ENCODE measurements at regions not wholly inside any gene's neighbourhood (a gene's known extent, or its start where the extent isn't known, plus 50 kb on each side); places are given as distances from the start of the nearest gene placed in this dataset.

DNA sequence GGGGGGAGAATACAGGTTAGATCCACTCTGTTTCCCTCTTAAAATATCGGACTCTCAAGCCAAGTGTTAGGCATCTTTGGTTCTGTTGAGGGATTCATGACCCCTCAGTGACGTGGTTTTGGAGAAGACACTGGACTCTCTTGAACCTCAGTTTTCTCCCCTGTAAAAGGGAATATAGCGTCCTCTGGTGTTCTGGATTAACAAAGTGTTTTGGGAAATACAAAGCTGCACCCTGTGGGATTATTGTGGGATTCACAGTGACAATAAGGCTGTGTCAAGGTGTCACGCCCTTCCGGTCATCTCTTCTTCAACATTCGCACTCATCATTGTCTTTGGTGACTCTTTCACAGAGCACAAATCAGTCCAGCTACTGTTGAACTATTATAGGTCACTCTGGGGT lies 139.0 kb downstream of the IRX1 start:
- FAIRE-seq: no peak
- no peak for DNase-seq (ENCODE audit: insufficient read length, low spot score)

DNA sequence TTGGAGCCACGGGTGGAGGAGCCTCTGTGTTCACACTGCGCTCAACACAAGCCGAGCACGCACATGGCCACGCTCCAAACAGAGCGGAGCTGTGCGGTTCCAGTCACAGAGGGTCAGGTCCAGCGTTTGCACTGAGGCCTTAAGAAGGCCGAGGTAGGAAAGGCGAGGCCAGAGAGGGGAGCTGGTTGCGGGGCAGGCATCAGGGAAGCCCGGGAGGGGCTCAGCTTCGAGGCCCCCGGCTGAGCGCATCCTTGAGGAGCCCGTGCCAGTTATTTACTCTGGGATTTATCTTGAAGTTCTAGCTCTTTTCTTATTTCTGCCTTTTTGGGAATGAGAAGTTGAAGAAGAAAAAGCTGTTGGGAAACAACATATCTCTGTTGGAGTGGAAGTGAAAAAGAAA lies 140.8 kb downstream of the IRX1 start:
- DNase-seq (ENCODE audit: insufficient read length, low spot score) (no peak), FAIRE-seq (no peak)

DNA sequence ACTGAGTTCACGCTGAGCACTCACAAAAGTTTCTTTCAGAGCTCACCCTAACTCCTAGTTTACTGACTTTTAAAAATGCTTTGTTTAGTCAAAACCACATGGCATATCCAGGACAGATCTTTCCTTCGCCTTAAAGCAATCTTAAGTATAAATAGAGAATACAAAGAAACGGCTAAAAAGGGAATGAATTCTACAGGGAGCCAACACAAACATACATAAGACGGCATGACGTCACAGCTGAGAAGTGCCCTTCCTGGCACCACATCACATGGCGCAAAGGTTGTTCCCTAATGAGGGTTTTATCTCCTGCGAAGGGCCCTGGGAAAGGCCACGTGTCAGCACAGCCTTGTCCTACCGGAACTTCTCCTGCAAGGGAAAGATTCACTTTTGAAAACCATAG lies 141.3 kb downstream of the IRX1 start:
- no peak for DNase-seq (ENCODE audit: insufficient read length, low spot score)
- no peak for FAIRE-seq

DNA sequence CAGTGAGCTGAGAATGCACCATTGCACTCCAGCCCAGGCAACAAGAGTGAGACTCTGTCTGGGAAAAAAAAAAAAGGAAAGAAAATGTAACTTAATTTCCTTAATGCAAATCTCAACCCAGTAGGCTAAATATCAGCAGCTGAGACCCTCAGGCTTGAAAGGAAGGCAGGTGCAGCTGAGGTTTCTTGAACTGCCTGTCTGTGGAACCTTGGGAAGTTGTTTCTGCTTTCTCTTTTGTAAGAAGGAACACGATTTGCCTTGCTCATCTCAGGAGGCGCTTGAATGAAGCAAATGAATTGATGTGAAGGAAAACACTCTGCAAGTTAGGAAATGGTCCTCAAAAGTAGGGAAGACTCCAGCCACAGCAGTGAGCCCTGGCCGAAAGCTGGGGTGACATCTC lies 143.3 kb downstream of the IRX1 start:
- DNase-seq (ENCODE audit: insufficient read length, low spot score) (no peak), FAIRE-seq (no peak)

DNA sequence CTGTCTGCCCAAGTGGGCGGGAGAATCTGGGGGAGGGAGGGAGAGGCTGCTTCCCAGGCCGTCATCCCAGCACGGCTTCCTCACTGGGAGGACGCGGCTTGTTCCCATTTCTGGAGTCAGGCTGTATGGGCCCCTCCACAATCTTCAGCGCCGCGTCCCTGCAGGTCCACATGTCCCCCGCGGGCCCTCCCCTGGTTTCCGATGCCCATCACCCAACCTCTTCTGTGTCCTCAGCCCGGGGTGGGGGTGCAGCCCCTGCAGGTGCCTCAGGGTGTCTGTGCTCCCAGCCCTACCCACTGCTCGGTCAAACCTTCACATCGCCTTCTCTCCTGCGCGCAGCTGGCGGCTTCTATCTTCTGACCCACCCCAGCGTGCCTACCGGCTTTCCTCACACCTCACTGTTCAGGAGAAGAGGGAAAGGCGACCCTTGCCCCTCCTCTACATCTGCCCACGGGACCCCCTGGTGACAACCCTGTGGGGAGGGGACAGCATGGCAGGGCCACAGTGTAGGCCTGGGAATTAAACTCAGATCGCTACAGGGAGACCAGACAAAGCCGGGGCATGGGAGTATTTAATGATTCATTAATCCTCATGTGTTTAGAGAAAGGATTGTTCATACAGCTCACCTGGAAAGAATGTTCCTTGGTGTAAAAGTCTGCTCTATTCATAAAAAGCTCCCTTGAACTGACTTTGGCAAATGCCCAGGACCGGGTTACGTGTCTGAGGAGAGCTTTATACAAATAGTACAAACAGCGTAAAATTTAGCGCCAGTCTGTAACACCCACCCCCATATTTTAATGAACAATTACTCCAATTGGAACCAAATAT lies 145.1 kb downstream of the IRX1 start:
- DNase-seq (ENCODE audit: insufficient read length, low spot score) (no peak), FAIRE-seq (no peak)

DNA sequence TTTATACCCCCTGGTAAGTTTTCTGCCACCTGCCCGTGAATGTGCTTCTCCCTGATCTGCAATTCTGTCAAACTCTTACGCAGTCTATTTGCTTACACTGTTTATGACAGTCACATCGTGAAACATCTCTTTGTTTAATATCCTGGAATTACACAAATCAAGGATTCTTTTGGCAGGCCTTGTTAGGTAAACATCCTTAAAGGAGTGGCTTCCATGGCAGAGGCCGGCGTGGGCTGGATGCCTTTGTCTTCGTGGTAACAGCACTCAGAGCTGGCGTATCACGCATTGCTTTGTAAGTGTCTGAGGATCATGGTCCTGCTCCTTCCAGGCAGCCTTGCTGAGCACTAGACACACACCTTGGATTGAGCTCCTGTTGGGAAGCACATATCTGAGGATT lies 145.7 kb downstream of the IRX1 start:
- DNase-seq (ENCODE audit: insufficient read length, low spot score) (no peak), FAIRE-seq (no peak)

DNA sequence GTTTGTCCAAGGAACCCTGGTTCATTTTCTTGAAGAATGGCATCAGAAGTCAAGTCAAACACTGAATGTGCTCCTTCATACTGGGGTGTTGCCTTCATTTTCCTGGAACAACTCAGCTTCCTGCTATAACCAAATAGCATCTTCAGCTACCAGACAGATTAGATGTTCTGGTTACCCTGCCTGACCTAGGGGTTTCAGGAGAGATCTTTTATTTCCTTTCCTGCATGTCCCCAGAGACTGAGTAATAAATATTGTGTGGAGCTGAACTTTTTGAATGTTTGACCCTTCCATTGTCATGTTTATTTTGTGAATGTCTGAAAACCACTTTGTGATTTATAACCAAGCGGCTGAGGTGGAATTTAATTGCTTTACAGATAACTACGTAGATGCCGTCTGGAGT lies 147.1 kb downstream of the IRX1 start:
- DNase-seq (ENCODE audit: insufficient read length, low spot score): no peak
- FAIRE-seq: no peak

DNA sequence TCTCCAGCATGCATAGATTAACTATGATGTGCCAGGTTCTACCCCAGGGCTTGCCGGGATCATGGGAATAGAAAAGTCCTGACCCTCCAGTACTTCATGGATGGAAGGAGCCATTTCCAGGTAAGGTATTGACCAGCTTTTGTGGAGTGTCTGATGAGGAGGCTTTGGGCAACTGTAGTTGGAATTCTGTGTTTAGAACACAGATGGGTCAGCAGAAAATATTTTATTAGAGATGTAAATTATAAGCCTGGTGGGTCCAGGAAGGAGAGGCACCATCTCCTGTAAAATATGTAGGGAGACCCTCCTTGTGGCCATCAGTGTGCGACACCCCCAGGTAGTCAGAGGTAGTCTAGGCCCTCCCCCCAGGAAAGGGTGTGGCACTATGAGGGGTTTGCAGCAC lies 156.2 kb downstream of the IRX1 start:
- DNase-seq (ENCODE audit: insufficient read length, low spot score) (no peak), FAIRE-seq (no peak)

DNA sequence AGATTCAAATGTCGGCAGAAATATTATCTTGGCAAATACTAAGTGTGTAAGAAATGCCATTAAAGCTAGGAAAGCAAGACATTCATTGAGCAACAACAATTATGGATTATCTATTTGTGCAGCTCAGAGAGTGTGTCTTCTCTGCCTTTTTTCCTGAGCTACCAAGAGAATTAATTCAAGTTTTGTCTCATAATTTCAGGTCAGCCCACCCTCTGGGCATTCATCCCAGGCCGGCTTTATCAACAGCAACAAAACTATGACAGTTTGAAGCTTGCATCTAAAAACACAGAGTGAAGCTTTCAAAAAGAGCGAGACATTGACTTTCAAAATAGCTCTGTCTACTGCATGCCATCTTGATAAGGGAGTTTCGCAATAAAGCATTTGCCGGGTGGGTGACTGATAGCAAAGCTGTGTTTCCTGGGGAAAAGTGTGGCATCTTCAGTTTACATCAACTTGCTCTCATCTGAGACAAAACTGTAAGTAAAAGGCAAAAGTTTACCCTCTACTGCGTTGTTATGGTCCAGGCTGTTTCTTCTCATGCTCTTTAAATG lies 182.4 kb downstream of the IRX1 start:
- DNase-seq (ENCODE audit: insufficient read length, low spot score): no peak
- no peak for FAIRE-seq

DNA sequence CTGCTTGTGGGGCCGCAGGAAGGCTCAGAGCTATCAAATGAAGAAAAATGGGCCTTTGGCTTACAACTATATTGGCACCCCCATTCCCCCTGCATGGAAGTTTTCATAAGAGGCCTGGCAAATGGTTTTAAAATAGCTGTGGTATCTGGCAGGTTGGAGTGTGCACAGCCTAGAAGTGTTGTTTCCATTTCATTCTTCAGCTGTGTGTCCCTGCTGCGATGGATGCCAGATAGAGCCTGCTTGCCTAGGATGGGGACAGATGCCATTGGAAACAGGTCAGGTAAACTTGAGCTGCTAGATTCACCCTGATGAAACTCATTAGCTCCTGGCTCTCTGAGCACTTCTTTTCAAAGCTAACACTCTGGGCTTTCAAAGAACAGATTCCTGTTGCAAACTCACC lies 183.3 kb downstream of the IRX1 start:
- FAIRE-seq: no peak
- no peak for DNase-seq (ENCODE audit: insufficient read length, low spot score)

DNA sequence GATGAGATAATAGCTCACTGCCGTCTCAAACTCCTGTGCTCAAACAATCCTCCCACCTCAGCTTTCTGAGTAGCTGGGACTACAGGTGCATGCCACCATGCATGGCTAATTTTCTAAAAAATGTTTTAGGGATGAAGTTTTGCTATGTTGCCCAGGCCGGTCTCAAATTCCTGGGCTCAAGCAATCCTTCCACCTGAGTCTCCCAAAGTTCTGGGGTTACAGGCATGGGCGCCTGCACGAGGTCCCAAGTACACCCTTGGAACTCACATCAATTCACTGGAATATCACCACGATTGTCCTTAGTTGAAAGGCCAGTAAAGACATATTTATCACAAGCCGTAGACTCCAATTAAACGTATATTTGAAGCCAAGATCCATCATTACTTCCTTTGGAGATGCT lies 184.6 kb downstream of the IRX1 start:
- FAIRE-seq (no peak), DNase-seq (ENCODE audit: insufficient read length, low spot score) (no peak)

DNA sequence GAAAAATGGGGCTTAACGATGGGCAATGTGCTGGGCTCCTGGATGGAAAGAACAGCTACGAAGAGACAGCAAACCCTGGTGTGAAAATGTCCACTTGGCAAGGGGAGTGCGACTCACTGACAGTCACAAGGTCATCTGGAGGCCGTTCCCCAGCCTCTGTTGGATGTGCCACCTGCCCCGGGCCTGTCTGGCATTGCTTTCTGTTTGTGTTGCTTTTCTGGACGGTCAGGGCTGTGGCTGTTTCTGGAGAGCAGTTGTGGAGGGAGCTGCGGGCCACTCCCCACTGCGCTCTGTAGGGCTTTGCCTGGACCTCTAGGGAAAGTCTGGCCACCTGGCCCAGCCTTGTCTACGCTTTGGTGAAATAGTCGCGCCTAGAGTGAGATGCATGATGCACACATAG lies 185.3 kb downstream of the IRX1 start:
- DNase-seq (ENCODE audit: insufficient read length, low spot score) (no peak), FAIRE-seq (no peak)

DNA sequence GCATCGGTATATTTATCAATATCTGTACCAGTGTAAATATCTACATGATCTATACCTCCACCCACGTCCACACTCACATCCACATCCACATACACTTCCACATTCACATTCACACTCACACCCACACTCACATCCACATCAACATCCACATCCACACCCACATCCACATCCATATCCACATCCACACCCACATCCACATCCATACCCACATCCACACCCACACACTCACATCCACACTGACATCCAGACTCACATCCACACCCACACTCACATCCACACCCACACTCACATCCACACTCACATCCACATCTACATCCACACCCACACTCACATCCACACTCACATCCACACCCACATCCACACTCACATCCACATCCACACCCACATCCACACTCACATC lies 189.2 kb downstream of the IRX1 start:
- no peak for FAIRE-seq
- no peak for DNase-seq (ENCODE audit: insufficient read length, low spot score)

DNA sequence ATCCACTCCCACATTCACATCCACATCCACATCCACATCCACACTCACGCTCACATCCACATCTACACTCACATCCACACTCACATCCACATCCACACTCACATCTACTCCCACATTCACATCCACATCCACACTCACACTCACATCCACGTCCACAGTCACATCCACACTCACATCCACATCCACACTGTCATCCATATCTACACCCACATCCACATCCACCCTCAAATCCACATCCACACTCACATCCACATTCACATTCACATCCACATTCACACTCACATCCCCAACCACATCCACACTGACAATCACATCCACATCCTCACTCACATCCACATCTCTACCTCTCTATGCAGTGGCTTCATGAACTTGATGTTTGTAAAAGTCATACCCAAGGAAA lies 190.5 kb downstream of the IRX1 start:
- FAIRE-seq (no peak), DNase-seq (ENCODE audit: insufficient read length, low spot score) (no peak)

DNA sequence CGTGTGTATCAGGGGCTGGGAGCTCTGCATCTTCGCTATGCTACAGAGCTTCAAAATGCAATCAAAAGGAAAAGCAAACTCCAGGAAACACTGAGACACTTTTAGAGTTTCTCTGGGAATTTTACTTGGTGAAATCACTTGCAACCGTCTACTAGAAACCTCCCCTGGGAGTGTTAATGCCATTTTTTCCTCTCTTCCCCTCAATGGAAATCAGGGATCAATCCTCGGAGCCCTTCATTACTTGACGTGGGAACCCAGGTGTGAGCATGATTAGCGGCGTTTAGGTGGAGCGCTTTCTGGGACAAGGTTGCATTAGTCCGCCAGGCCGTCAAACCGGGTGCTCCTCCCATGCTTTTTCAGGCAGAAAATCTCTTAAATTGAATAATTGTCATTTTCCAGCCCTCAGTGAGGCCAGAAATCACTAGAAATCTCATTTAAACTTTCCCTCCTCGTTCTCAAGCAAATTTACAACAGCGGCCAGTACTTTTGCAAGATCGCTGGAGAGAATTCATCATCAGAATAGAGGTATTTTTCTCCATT lies 191.3 kb downstream of the IRX1 start:
- FAIRE-seq (no peak), DNase-seq (ENCODE audit: insufficient read length, low spot score) (no peak)

DNA sequence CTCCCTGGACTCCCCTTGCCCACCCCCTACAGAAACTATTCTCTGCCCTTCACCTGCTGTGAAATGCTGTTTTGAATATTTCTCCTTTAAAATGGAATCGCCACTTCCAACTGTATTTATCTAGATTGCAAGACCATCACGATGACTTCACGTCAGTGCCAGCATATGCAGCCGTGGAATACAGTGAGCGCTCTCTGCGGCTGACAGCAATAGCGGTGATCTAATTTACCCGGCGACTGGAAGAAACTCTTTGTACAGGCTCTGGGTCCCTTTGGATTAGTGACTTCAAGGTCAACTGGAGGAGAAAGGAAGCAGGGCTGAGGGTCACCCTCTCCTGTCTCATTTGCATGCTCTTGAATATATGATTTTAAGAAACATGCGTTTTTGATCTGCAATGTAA lies 192.0 kb downstream of the IRX1 start:
- DNase-seq (ENCODE audit: insufficient read length, low spot score) (no peak), FAIRE-seq (no peak)

DNA sequence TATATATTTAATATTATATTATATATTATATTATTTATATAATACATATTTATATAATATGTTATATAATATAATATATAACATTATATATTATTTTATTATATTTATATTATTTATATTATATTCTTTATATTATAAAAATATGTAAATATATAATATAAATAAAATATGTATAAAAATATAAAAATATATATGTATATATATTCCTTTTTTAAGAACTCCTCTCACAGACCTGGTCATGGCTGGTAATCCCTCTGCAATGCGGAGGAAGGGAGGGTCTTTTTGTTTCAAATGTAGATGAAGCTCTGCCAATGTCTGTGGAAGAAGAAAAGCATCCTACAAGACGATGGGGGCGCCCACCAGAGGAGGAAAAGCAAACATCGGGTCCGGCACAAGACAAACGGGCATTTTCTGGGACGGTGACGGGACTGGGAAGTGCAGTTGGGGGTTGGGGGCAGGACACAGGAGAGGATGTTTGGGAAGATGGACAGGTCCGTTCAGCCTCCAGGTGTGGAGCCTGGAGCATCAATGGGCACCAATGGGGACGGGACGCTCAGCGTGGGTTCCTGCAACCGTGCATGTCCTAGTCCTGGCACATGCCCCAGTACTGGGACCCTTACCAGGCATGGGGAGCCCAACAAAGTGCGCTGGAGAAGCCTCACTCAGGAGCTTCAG lies 194.0 kb downstream of the IRX1 start:
- no peak for FAIRE-seq
- no peak for DNase-seq (ENCODE audit: insufficient read length, low spot score)

DNA sequence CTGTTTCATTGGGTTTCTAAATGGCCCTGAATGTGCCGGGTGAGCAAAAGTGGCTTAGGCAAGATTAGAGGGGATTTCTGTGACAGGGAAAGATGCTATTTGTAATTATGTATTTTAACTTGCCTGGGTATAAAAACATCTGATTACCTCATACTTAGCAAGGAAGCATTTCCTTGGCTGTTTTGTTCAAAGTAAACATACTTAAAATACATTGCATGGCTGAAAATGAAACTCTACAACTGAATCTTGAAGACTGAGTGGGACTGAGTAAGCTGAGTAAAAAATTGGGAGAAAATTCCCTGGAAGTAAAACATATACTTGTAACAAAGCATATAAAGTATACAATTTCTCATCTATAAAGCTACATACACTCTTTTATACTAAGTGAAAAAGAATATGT lies 197.5 kb downstream of the IRX1 start:
- DNase-seq (ENCODE audit: insufficient read length, low spot score): no peak
- no peak for FAIRE-seq

DNA sequence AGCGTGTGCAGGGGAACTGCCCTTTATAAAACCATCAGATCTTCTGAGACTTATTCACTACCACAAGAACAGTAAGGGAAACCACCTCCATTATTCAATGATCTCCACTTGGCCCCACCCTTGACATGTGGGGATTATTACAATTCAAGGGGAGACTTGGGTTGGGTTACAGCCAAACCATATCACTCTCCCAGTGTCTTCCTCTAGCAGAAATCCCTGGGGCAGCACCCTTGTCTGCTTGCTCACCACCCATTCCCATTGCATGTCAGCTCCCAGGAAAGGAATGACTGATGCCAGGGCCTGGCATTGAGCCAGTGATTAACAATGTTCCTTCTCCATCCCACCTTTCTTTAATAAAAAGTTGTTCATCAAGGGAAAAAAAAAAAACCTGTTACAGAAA lies 199.0 kb downstream of the IRX1 start:
- DNase-seq (ENCODE audit: insufficient read length, low spot score): no peak
- no peak for FAIRE-seq

DNA sequence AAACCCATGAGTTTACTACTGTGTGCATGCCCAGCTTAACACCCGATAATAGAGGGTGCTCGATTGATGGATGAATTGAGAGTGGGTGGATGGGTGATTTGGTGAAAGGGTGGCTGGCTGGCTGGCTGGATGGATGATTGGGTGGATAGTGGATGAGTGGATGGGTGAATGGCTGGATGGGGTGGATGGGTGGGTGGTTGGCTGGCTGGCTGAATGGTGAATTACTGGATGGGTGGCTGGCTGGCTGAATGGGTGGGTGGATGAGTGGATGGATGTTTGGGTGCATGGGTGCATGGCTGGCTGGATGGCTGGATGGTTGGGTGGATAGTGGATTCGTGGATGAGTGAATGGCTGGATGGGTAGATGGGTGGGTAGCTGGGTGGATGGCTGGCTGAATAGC lies 201.1 kb downstream of the IRX1 start:
- DNase-seq (ENCODE audit: insufficient read length, low spot score) (no peak), FAIRE-seq (no peak)

DNA sequence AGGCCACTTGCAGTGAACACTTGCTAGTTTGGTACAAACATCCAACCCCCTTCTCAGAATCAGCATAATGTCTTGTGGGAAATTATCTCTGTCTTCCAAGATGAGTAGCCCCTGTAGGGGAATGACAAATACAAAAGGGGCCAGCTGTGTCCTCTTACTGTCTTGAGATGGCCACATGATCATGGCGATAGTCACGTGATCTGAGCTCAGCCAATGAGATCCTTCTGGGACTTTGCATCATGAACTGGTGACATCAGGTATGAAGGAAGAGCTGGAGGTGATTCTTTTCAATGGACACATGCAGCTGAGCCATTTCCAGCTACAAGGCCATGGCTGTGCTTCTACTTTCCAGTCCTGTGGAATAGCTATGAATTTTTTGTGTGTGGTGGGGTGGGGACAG lies 206.3 kb downstream of the IRX1 start:
- no peak for FAIRE-seq
- no peak for DNase-seq (ENCODE audit: insufficient read length, low spot score)

DNA sequence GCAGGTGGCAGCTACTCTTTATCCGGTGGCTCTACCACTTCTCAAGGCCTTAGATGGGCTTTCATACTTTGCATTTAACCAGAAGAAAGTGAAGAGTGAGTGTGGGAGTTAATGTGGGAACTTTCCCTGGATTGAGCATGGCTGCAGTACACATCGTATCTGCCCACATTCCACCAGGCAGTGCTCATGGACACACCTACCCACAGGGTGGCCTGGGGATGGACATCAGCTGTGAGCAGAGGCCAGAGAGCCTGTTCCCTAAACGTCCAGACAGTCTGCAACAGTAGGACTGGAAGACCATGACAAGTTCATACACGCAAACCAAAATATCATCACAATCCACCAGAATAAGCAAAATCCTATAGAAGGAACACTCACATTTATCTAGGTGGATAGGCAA lies 213.8 kb downstream of the IRX1 start:
- FAIRE-seq: no peak
- no peak for DNase-seq (ENCODE audit: insufficient read length, low spot score)

Data from GM19239 (cell line).